NB4 (cell line): ENCODE measurements at regions not wholly inside any gene's neighbourhood (a gene's known extent, or its start where the extent isn't known, plus 50 kb on each side); places are given as distances from the start of the nearest gene placed in this dataset.
"Not testable (repeated sequence)": the region's sequence is repeated elsewhere in the genome, so short reads cannot be mapped to it uniquely, and the experiment has no call there.

ENCODE experiments used
- DNase-seq: peaks from one replicate; pipeline ENCODE4 v3.0.0; 2010; ENCODE audit warnings: low read depth
- H3K4me3 ChIP-seq: one replicate; pipeline ENCODE4 v1.5.1; 2011; ENCODE audit warnings: mild to moderate bottlenecking, low read depth, low read length, moderate library complexity
- CTCF ChIP-seq: IDR thresholded peaks from one replicate; pipeline ENCODE4 v1.5.1; 2012; ENCODE audit warnings: low read depth, low read length
- MAX ChIP-seq: IDR thresholded peaks from 2 replicates; pipeline ENCODE4 v1.6.1; 2011; ENCODE audit warnings: low read depth, low read length
- MYC ChIP-seq: IDR thresholded peaks from 2 replicates; pipeline ENCODE4 v1.6.1; 2011; ENCODE audit warnings: low read depth, low read length
- POLR2A ChIP-seq: IDR thresholded peaks from 2 replicates; pipeline ENCODE4 v1.6.1; 2011; ENCODE audit warnings: mild to moderate bottlenecking; ENCODE audit not compliant: insufficient read length; ENCODE audit errors: extremely low read depth

GRCh38 chr10:2897619-2898508 is 169.5 kb upstream of the PFKP start:
- TF ChIP-seq CTCF (no peak), MAX (no peak)
- peak; percentile 54 for DNase-seq
- no peak overlapping the region for H3K4me3 ChIP-seq

- DNase-seq, H3K4me3 ChIP-seq: not testable (repeated sequence)
Measured at GRCh38 chr10:2896334-2896733, 171.0 kb upstream of the PFKP start.

GRCh38 chr10:2895594-2896196 is 171.7 kb upstream of the PFKP start:
- TF ChIP-seq MAX (no peak), CTCF (no peak), MYC (no peak), POLR2A (no peak)
- no peak overlapping the region for H3K4me3 ChIP-seq
- no peak for DNase-seq

GRCh38 chr10:2893991-2894390 is 173.4 kb upstream of the PFKP start:
- H3K4me3 ChIP-seq, result no peak overlapping the region
- no peak for DNase-seq
- TF ChIP-seq POLR2A, result no peak
- TF ChIP-seq MAX, result no peak
- no peak for TF ChIP-seq MYC
- no peak for TF ChIP-seq CTCF

GRCh38 chr10:2893158-2893845 is 174.0 kb upstream of the PFKP start:
- TF ChIP-seq MAX, result no peak
- TF ChIP-seq MYC, result no peak
- no peak for TF ChIP-seq CTCF
- TF ChIP-seq POLR2A, result no peak
- DNase-seq, result peak; percentile 42
- H3K4me3 ChIP-seq, result no peak overlapping the region

GRCh38 chr10:2891770-2892124 is 175.6 kb upstream of the PFKP start:
- no peak for DNase-seq
- TF ChIP-seq POLR2A (no peak), MYC (no peak), MAX (no peak), CTCF (no peak)
- H3K4me3 ChIP-seq, result no peak overlapping the region
